ENCODE measurements at regions not wholly inside any gene's neighbourhood (a gene's known extent, or its start where the extent isn't known, plus 50 kb on each side); places are given as distances from the start of the nearest gene placed in this dataset.
"Not testable (repeated sequence)": the region's sequence is repeated elsewhere in the genome, so short reads cannot be mapped to it uniquely, and the experiment has no call there.

- no peaks in the 10 kb centered on the region for H3K9me3 ChIP-seq (ENCODE audit: low read length)
- no peaks in the 10 kb centered on the region for H4K20me1 ChIP-seq (ENCODE audit: insufficient read depth, low read depth, low read length)
- no peak overlapping the region for H3K27ac ChIP-seq (ENCODE audit: low read length)
- no peak overlapping the region for H3K9ac ChIP-seq (ENCODE audit: low read length)
- no peak overlapping the region for H3K4me2 ChIP-seq (ENCODE audit: low read depth, low read length, poor library complexity, severe bottlenecking)
- no peak overlapping the region for H3K4me3 ChIP-seq (ENCODE audit: low read length)
- H3K27me3 ChIP-seq (ENCODE audit: low read length): no peaks in the 10 kb centered on the region
- no peaks in the 10 kb centered on the region for H3K36me3 ChIP-seq (ENCODE audit: insufficient read depth, low read length)
- no peaks in the 10 kb centered on the region for H3K9me2 ChIP-seq (replicated peaks; ENCODE audit: insufficient read depth, low read length)
- H3K79me2 ChIP-seq (ENCODE audit: low read length): no peaks in the 10 kb centered on the region
- DNase-seq: no peak
- H3K4me1 ChIP-seq (ENCODE audit: low read length): no peaks in the 10 kb centered on the region
- no peak overlapping the region for H2AFZ ChIP-seq (ENCODE audit: low read length)
These were observed 105.9 kb upstream of the SLC7A11 start for GRCh38 chr4:138348055-138348454.

- Histone ChIP-seq H3K36me3 (ENCODE audit: insufficient read depth, low read length) (no peaks in the 10 kb centered on the region), H3K27ac (ENCODE audit: low read length) (no peak overlapping the region), H3K79me2 (ENCODE audit: low read length) (no peaks in the 10 kb centered on the region), H3K4me1 (ENCODE audit: low read length) (no peaks in the 10 kb centered on the region), H3K4me2 (ENCODE audit: low read depth, low read length, poor library complexity, severe bottlenecking) (no peak overlapping the region), H4K20me1 (ENCODE audit: insufficient read depth, low read depth, low read length) (no peaks in the 10 kb centered on the region), H3K9me3 (ENCODE audit: low read length) (no peaks in the 10 kb centered on the region), H3K4me3 (ENCODE audit: low read length) (no peak overlapping the region), H2AFZ (ENCODE audit: low read length) (no peak overlapping the region), H3K9ac (ENCODE audit: low read length) (no peak overlapping the region), H3K27me3 (ENCODE audit: low read length) (no peaks in the 10 kb centered on the region), H3K9me2 (replicated peaks; ENCODE audit: insufficient read depth, low read length) (no peaks in the 10 kb centered on the region)
- DNase-seq: no peak
These were observed 105.4 kb upstream of the SLC7A11 start for GRCh38 chr4:138347561-138347960.

GRCh38 chr4:138344851-138345250 lies 102.7 kb upstream of the SLC7A11 start:
- Histone ChIP-seq H3K36me3 (ENCODE audit: insufficient read depth, low read length) (no peaks in the 10 kb centered on the region), H3K79me2 (ENCODE audit: low read length) (no peaks in the 10 kb centered on the region), H3K4me2 (ENCODE audit: low read depth, low read length, poor library complexity, severe bottlenecking) (no peak overlapping the region), H3K4me1 (ENCODE audit: low read length) (no peaks in the 10 kb centered on the region), H4K20me1 (ENCODE audit: insufficient read depth, low read depth, low read length) (no peaks in the 10 kb centered on the region), H3K9me2 (replicated peaks; ENCODE audit: insufficient read depth, low read length) (no peaks in the 10 kb centered on the region), H2AFZ (ENCODE audit: low read length) (no peak overlapping the region), H3K27ac (ENCODE audit: low read length) (no peak overlapping the region), H3K9me3 (ENCODE audit: low read length) (no peaks in the 10 kb centered on the region), H3K27me3 (ENCODE audit: low read length) (no peaks in the 10 kb centered on the region), H3K4me3 (ENCODE audit: low read length) (no peak overlapping the region), H3K9ac (ENCODE audit: low read length) (no peak overlapping the region)
- DNase-seq: no peak

GRCh38 chr4:138344054-138344453 lies 101.9 kb upstream of the SLC7A11 start:
- H4K20me1 ChIP-seq (ENCODE audit: insufficient read depth, low read depth, low read length): no peaks in the 10 kb centered on the region
- no peak overlapping the region for H3K4me3 ChIP-seq (ENCODE audit: low read length)
- H3K27ac ChIP-seq (ENCODE audit: low read length): no peak overlapping the region
- H3K4me2 ChIP-seq (ENCODE audit: low read depth, low read length, poor library complexity, severe bottlenecking): no peak overlapping the region
- no peak overlapping the region for H2AFZ ChIP-seq (ENCODE audit: low read length)
- no peak overlapping the region for H3K9ac ChIP-seq (ENCODE audit: low read length)
- no peaks in the 10 kb centered on the region for H3K9me2 ChIP-seq (replicated peaks; ENCODE audit: insufficient read depth, low read length)
- no peaks in the 10 kb centered on the region for H3K79me2 ChIP-seq (ENCODE audit: low read length)
- no peaks in the 10 kb centered on the region for H3K27me3 ChIP-seq (ENCODE audit: low read length)
- no peaks in the 10 kb centered on the region for H3K4me1 ChIP-seq (ENCODE audit: low read length)
- H3K36me3 ChIP-seq (ENCODE audit: insufficient read depth, low read length): no peaks in the 10 kb centered on the region
- H3K9me3 ChIP-seq (ENCODE audit: low read length): no peaks in the 10 kb centered on the region
- DNase-seq: no peak

- no peak overlapping the region for H3K4me3 ChIP-seq (ENCODE audit: low read length)
- H3K4me1 ChIP-seq (ENCODE audit: low read length): no peaks in the 10 kb centered on the region
- no peaks in the 10 kb centered on the region for H3K27me3 ChIP-seq (ENCODE audit: low read length)
- no peak overlapping the region for H3K9ac ChIP-seq (ENCODE audit: low read length)
- no peaks in the 10 kb centered on the region for H3K79me2 ChIP-seq (ENCODE audit: low read length)
- no peak overlapping the region for H3K4me2 ChIP-seq (ENCODE audit: low read depth, low read length, poor library complexity, severe bottlenecking)
- H4K20me1 ChIP-seq (ENCODE audit: insufficient read depth, low read depth, low read length): no peaks in the 10 kb centered on the region
- no peak overlapping the region for H3K27ac ChIP-seq (ENCODE audit: low read length)
- no peaks in the 10 kb centered on the region for H3K9me2 ChIP-seq (replicated peaks; ENCODE audit: insufficient read depth, low read length)
- no peak overlapping the region for H2AFZ ChIP-seq (ENCODE audit: low read length)
- no peak for DNase-seq
- no peaks in the 10 kb centered on the region for H3K9me3 ChIP-seq (ENCODE audit: low read length)
- H3K36me3 ChIP-seq (ENCODE audit: insufficient read depth, low read length): no peaks in the 10 kb centered on the region
These were observed 99.7 kb upstream of the SLC7A11 start for GRCh38 chr4:138341739-138342415.

- H3K36me3 ChIP-seq (ENCODE audit: insufficient read depth, low read length): no peaks in the 10 kb centered on the region
These were observed 96.7 kb upstream of the SLC7A11 start for GRCh38 chr4:138338840-138339239.

GRCh38 chr4:138338222-138338621 lies 96.1 kb upstream of the SLC7A11 start:
- not testable (repeated sequence) for H3K79me2 ChIP-seq (ENCODE audit: low read length); H2AFZ ChIP-seq (ENCODE audit: low read length); H3K27me3 ChIP-seq (ENCODE audit: low read length); H3K9ac ChIP-seq (ENCODE audit: low read length); H3K27ac ChIP-seq (ENCODE audit: low read length); H3K9me3 ChIP-seq (ENCODE audit: low read length); H3K4me1 ChIP-seq (ENCODE audit: low read length); H3K4me3 ChIP-seq (ENCODE audit: low read length); H3K9me2 ChIP-seq (replicated peaks; ENCODE audit: insufficient read depth, low read length); H4K20me1 ChIP-seq (ENCODE audit: insufficient read depth, low read depth, low read length); H3K4me2 ChIP-seq (ENCODE audit: low read depth, low read length, poor library complexity, severe bottlenecking); DNase-seq; H3K36me3 ChIP-seq (ENCODE audit: insufficient read depth, low read length)

More at GRCh38 chr4:138338840-138339239, 96.7 kb upstream of the SLC7A11 start:
- DNase-seq: no peak
- no peaks in the 10 kb centered on the region for H4K20me1 ChIP-seq (ENCODE audit: insufficient read depth, low read depth, low read length)
- H2AFZ ChIP-seq (ENCODE audit: low read length): no peak overlapping the region
- no peaks in the 10 kb centered on the region for H3K9me2 ChIP-seq (replicated peaks; ENCODE audit: insufficient read depth, low read length)
- no peaks in the 10 kb centered on the region for H3K79me2 ChIP-seq (ENCODE audit: low read length)
- H3K4me1 ChIP-seq (ENCODE audit: low read length): no peaks in the 10 kb centered on the region
- no peak overlapping the region for H3K4me3 ChIP-seq (ENCODE audit: low read length)
- no peak overlapping the region for H3K27ac ChIP-seq (ENCODE audit: low read length)
- H3K9me3 ChIP-seq (ENCODE audit: low read length): no peaks in the 10 kb centered on the region
- H3K9ac ChIP-seq (ENCODE audit: low read length): no peak overlapping the region
- H3K27me3 ChIP-seq (ENCODE audit: low read length): no peaks in the 10 kb centered on the region
- no peak overlapping the region for H3K4me2 ChIP-seq (ENCODE audit: low read depth, low read length, poor library complexity, severe bottlenecking)

GRCh38 chr4:138334346-138335016 lies 92.3 kb upstream of the SLC7A11 start:
- H3K9me3 ChIP-seq (ENCODE audit: low read length): no peaks in the 10 kb centered on the region
- no peak overlapping the region for H3K27ac ChIP-seq (ENCODE audit: low read length)
- DNase-seq: no peak
- no peaks in the 10 kb centered on the region for H4K20me1 ChIP-seq (ENCODE audit: insufficient read depth, low read depth, low read length)
- H3K4me2 ChIP-seq (ENCODE audit: low read depth, low read length, poor library complexity, severe bottlenecking): no peak overlapping the region
- no peaks in the 10 kb centered on the region for H3K36me3 ChIP-seq (ENCODE audit: insufficient read depth, low read length)
- no peaks in the 10 kb centered on the region for H3K79me2 ChIP-seq (ENCODE audit: low read length)
- H3K4me1 ChIP-seq (ENCODE audit: low read length): no peaks in the 10 kb centered on the region
- no peaks in the 10 kb centered on the region for H3K9me2 ChIP-seq (replicated peaks; ENCODE audit: insufficient read depth, low read length)
- H2AFZ ChIP-seq (ENCODE audit: low read length): no peak overlapping the region
- H3K9ac ChIP-seq (ENCODE audit: low read length): no peak overlapping the region
- no peaks in the 10 kb centered on the region for H3K27me3 ChIP-seq (ENCODE audit: low read length)
- H3K4me3 ChIP-seq (ENCODE audit: low read length): no peak overlapping the region

All from Karpas-422 (cell line).